Activated naive CD4-positive, alpha-beta T cell treated with anti-CD3 and anti-CD28 coated beads, Interleukin-2, amount 10 ng/mL, durations not matched to agents 7 days and 5 days (primary cell): ENCODE measurements at regions not wholly inside any gene's neighbourhood (a gene's known extent, or its start where the extent isn't known, plus 50 kb on each side); places are given as distances from the start of the nearest gene placed in this dataset.
A peak's percentile ranks its signal among the peaks of the same experiment; 100 is the strongest.
"Not testable (repeated sequence)": the region's sequence is repeated elsewhere in the genome, so short reads cannot be mapped to it uniquely, and the experiment has no call there.

Experiments used
- CTCF ChIA-PET: fragments of 350-600 bp; sonication (Branson Sonifier 250); formaldehyde crosslinking; loops from one replicate; lab custom pipeline; 2021; ENCODE audit warnings: antibody characterized with exemption; lab: Charles Lee
- DNase-seq: peaks from one replicate; pipeline ENCODE4 v3.0.0-alpha.2; 2020
- H3K27ac Mint-ChIP-seq: one replicate; pipeline ENCODE4 v1.8.0; 2021; ENCODE audit warnings: mild to moderate bottlenecking, moderate library complexity, mixed read lengths
- H3K27me3 Mint-ChIP-seq: one replicate; pipeline ENCODE4 v1.8.0; 2021; ENCODE audit warnings: mild to moderate bottlenecking, mixed read lengths
- H3K36me3 Mint-ChIP-seq: one replicate; pipeline ENCODE4 v1.8.0; 2021; ENCODE audit warnings: mixed read lengths
- H3K4me1 Mint-ChIP-seq: one replicate; pipeline ENCODE4 v1.8.0; 2021; ENCODE audit warnings: mixed read lengths
- H3K4me3 Mint-ChIP-seq: one replicate; pipeline ENCODE4 v1.8.0; 2021; ENCODE audit warnings: mild to moderate bottlenecking, moderate library complexity, mixed read lengths
- H3K9me3 Mint-ChIP-seq: one replicate; pipeline ENCODE4 v1.8.0; 2021; ENCODE audit warnings: mixed read lengths

- CTCF ChIA-PET: interaction anchor here (1.2 kb wide), 1 partner anchor 301 kb away, joined by 3 read pairs; no protein-coding TSS in a partner anchor
Observed at GRCh38 chr6:894274-894673, 201.3 kb upstream of the EXOC2 start.

GRCh38 chr6:890995-891394 is 198.1 kb upstream of the EXOC2 start:
- no peak overlapping the region for H3K4me3 Mint-ChIP-seq
- H3K9me3 Mint-ChIP-seq: no peaks in the 10 kb centered on the region
- CTCF ChIA-PET: no interaction called here
- no peak overlapping the region for H3K27ac Mint-ChIP-seq
- no peaks in the 10 kb centered on the region for H3K4me1 Mint-ChIP-seq
- no peaks in the 10 kb centered on the region for H3K36me3 Mint-ChIP-seq
- peaks cover 20% of the 10 kb centered on the region for H3K27me3 Mint-ChIP-seq
- no peak for DNase-seq

More at GRCh38 chr6:894274-894673, 201.3 kb upstream of the EXOC2 start:
- Mint-ChIP-seq H3K36me3 (no peaks in the 10 kb centered on the region), H3K4me3 (no peak overlapping the region), H3K27ac (no peak overlapping the region), H3K4me1 (no peaks in the 10 kb centered on the region), H3K9me3 (no peaks in the 10 kb centered on the region), H3K27me3 (peaks cover 40% of the 10 kb centered on the region)
- DNase-seq: peak; percentile 26

GRCh38 chr6:890201-890600 is 197.3 kb upstream of the EXOC2 start:
- H3K4me1 Mint-ChIP-seq: peaks cover 7% of the 10 kb centered on the region
- H3K4me3 Mint-ChIP-seq: no peak overlapping the region
- H3K9me3 Mint-ChIP-seq: no peaks in the 10 kb centered on the region
- H3K27ac Mint-ChIP-seq: no peak overlapping the region
- H3K36me3 Mint-ChIP-seq: no peaks in the 10 kb centered on the region
- CTCF ChIA-PET: no interaction called here
- no peak for DNase-seq
- peaks cover 14% of the 10 kb centered on the region for H3K27me3 Mint-ChIP-seq

GRCh38 chr6:887583-888235 is 194.8 kb upstream of the EXOC2 start:
- peaks cover 25% of the 10 kb centered on the region for H3K4me1 Mint-ChIP-seq
- no peaks in the 10 kb centered on the region for H3K9me3 Mint-ChIP-seq
- no peak overlapping the region for H3K27ac Mint-ChIP-seq
- H3K4me3 Mint-ChIP-seq: no peak overlapping the region
- DNase-seq: no peak
- CTCF ChIA-PET: no interaction called here
- no peaks in the 10 kb centered on the region for H3K36me3 Mint-ChIP-seq
- peaks cover 19% of the 10 kb centered on the region for H3K27me3 Mint-ChIP-seq

GRCh38 chr6:886116-886515 is 193.2 kb upstream of the EXOC2 start:
- CTCF ChIA-PET: interaction anchor here (0.6 kb wide), 1 partner anchor 1703 kb away, joined by 3 read pairs; no protein-coding TSS in a partner anchor
- H3K4me3 Mint-ChIP-seq, DNase-seq, H3K36me3 Mint-ChIP-seq, H3K27ac Mint-ChIP-seq, H3K9me3 Mint-ChIP-seq: not testable (repeated sequence)
- peaks cover 22% of the 10 kb centered on the region for H3K27me3 Mint-ChIP-seq
- peaks cover 25% of the 10 kb centered on the region for H3K4me1 Mint-ChIP-seq

GRCh38 chr6:885051-885590 is 192.2 kb upstream of the EXOC2 start:
- H3K27me3 Mint-ChIP-seq: peaks cover 21% of the 10 kb centered on the region
- H3K27ac Mint-ChIP-seq: peak overlapping the region; percentile 17
- H3K4me3 Mint-ChIP-seq: no peak overlapping the region
- no peak for DNase-seq
- CTCF ChIA-PET: no interaction called here
- H3K36me3 Mint-ChIP-seq: no peaks in the 10 kb centered on the region
- peaks cover 25% of the 10 kb centered on the region for H3K4me1 Mint-ChIP-seq
- no peaks in the 10 kb centered on the region for H3K9me3 Mint-ChIP-seq

GRCh38 chr6:884570-884969 is 191.6 kb upstream of the EXOC2 start:
- CTCF ChIA-PET: no interaction called here

GRCh38 chr6:882084-882598 is 189.2 kb upstream of the EXOC2 start:
- peaks cover 25% of the 10 kb centered on the region for H3K4me1 Mint-ChIP-seq
- H3K27ac Mint-ChIP-seq: no peak overlapping the region
- DNase-seq: no peak
- H3K27me3 Mint-ChIP-seq: peaks cover 41% of the 10 kb centered on the region
- CTCF ChIA-PET: no interaction called here
- no peaks in the 10 kb centered on the region for H3K36me3 Mint-ChIP-seq
- H3K9me3 Mint-ChIP-seq: no peaks in the 10 kb centered on the region
- H3K4me3 Mint-ChIP-seq: no peak overlapping the region

More at GRCh38 chr6:884570-884969, 191.6 kb upstream of the EXOC2 start:
- peaks cover 24% of the 10 kb centered on the region for H3K27me3 Mint-ChIP-seq
- no peak for DNase-seq
- no peaks in the 10 kb centered on the region for H3K36me3 Mint-ChIP-seq
- H3K4me1 Mint-ChIP-seq: peaks cover 25% of the 10 kb centered on the region
- H3K4me3 Mint-ChIP-seq: no peak overlapping the region
- no peaks in the 10 kb centered on the region for H3K9me3 Mint-ChIP-seq
- H3K27ac Mint-ChIP-seq: peak overlapping the region; percentile 13

- Mint-ChIP-seq H3K27ac (no peak overlapping the region), H3K27me3 (peaks cover 51% of the 10 kb centered on the region), H3K36me3 (no peaks in the 10 kb centered on the region), H3K4me1 (no peaks in the 10 kb centered on the region), H3K9me3 (no peaks in the 10 kb centered on the region), H3K4me3 (no peak overlapping the region)
- CTCF ChIA-PET: interaction anchor here (1.0 to 1.2 kb wide), 2 partner anchors 15 to 284 kb away, joined by 3 read pairs; no protein-coding TSS in a partner anchor
- no peak for DNase-seq
Observed at GRCh38 chr6:878179-878578, 185.2 kb upstream of the EXOC2 start.

- Mint-ChIP-seq H3K36me3 (no peaks in the 10 kb centered on the region), H3K4me3 (no peak overlapping the region)
- CTCF ChIA-PET: no interaction called here
Observed at GRCh38 chr6:875012-875411, 182.1 kb upstream of the EXOC2 start.

GRCh38 chr6:872570-873125 is 179.7 kb upstream of the EXOC2 start:
- Mint-ChIP-seq H3K36me3 (no peaks in the 10 kb centered on the region), H3K27me3 (peaks cover 41% of the 10 kb centered on the region), H3K4me3 (no peak overlapping the region), H3K9me3 (no peaks in the 10 kb centered on the region), H3K27ac (no peak overlapping the region), H3K4me1 (no peaks in the 10 kb centered on the region)
- no peak for DNase-seq
- CTCF ChIA-PET: no interaction called here

More at GRCh38 chr6:875012-875411, 182.1 kb upstream of the EXOC2 start:
- Mint-ChIP-seq H3K4me1 (no peaks in the 10 kb centered on the region), H3K9me3 (no peaks in the 10 kb centered on the region), H3K27me3 (peaks cover 46% of the 10 kb centered on the region), H3K27ac (no peak overlapping the region)
- DNase-seq: no peak

GRCh38 chr6:871503-871902 is 178.6 kb upstream of the EXOC2 start:
- CTCF ChIA-PET: no interaction called here

GRCh38 chr6:870096-870495 is 177.2 kb upstream of the EXOC2 start:
- Mint-ChIP-seq H3K4me3 (no peak overlapping the region), H3K36me3 (no peaks in the 10 kb centered on the region), H3K27me3 (peaks cover 37% of the 10 kb centered on the region), H3K27ac (no peak overlapping the region), H3K9me3 (no peaks in the 10 kb centered on the region), H3K4me1 (no peaks in the 10 kb centered on the region)
- CTCF ChIA-PET: no interaction called here
- DNase-seq: no peak

More at GRCh38 chr6:871503-871902, 178.6 kb upstream of the EXOC2 start:
- no peak overlapping the region for H3K27ac Mint-ChIP-seq
- no peak overlapping the region for H3K4me3 Mint-ChIP-seq
- no peaks in the 10 kb centered on the region for H3K4me1 Mint-ChIP-seq
- no peak for DNase-seq
- H3K27me3 Mint-ChIP-seq: peaks cover 37% of the 10 kb centered on the region
- no peaks in the 10 kb centered on the region for H3K36me3 Mint-ChIP-seq
- H3K9me3 Mint-ChIP-seq: no peaks in the 10 kb centered on the region

GRCh38 chr6:868201-868600 is 175.3 kb upstream of the EXOC2 start:
- Mint-ChIP-seq H3K27ac (no peak overlapping the region), H3K36me3 (no peaks in the 10 kb centered on the region), H3K4me3 (no peak overlapping the region), H3K4me1 (no peaks in the 10 kb centered on the region), H3K27me3 (peaks cover 28% of the 10 kb centered on the region), H3K9me3 (no peaks in the 10 kb centered on the region)
- CTCF ChIA-PET: no interaction called here
- DNase-seq: no peak

GRCh38 chr6:867378-867777 is 174.4 kb upstream of the EXOC2 start:
- no peaks in the 10 kb centered on the region for H3K36me3 Mint-ChIP-seq
- CTCF ChIA-PET: no interaction called here
- H3K27me3 Mint-ChIP-seq: peaks cover 20% of the 10 kb centered on the region

More at GRCh38 chr6:867378-867777, 174.4 kb upstream of the EXOC2 start:
- no peak overlapping the region for H3K27ac Mint-ChIP-seq
- H3K4me3 Mint-ChIP-seq: no peak overlapping the region
- no peaks in the 10 kb centered on the region for H3K4me1 Mint-ChIP-seq
- no peaks in the 10 kb centered on the region for H3K9me3 Mint-ChIP-seq
- DNase-seq: no peak
